HepG2 (cell line): ENCODE measurements at regions not wholly inside any gene's neighbourhood (a gene's known extent, or its start where the extent isn't known, plus 50 kb on each side); places are given as distances from the start of the nearest gene placed in this dataset.

Source experiments
- ATAC-seq: fragments of 200-7000 bp; cut with Tn5 transposase; 3 replicates; pipeline ENCODE4 v1.9.1; 2020; ENCODE audit warnings: mild to moderate bottlenecking, moderate library complexity
- BruUV-seq: library from RNA; stranded (reverse); fragments of 400-500 nt; replicated peaks from 2 replicates; lab custom pipeline; 2021; lab: Mats Ljungman, UMichigan
- CTCF ChIA-PET: fragments of 300-600 bp; formaldehyde crosslinking; extraction: SDS; loops from one replicate; lab custom pipeline; 2021; ENCODE audit warnings: low total read pairs, inconsistent platforms, low intra/inter-chr PET ratio; lab: Yijun Ruan, JAX
- POLR2A ChIA-PET: fragments of 350-600 bp; sonication (Branson Sonifier 250); formaldehyde crosslinking; loops from one replicate; lab custom pipeline; 2020; ENCODE audit warnings: antibody characterized with exemption, inconsistent platforms; lab: Yijun Ruan, JAX
- DNase-seq: peaks from one replicate; pipeline ENCODE4 v3.0.0-alpha.2; 2015; ENCODE audit warnings: low spot score
- FAIRE-seq: peaks from 3 replicates; lab custom pipeline; 2011; peaks lifted over from hg19 to GRCh38; lab: Jason Lieb, UNC
- H2AFZ ChIP-seq: one replicate; pipeline ENCODE4 v1.6.1; 2011; ENCODE audit warnings: low read length, inconsistent platforms
- H3K27ac ChIP-seq: fragments of 300-600 bp; 3 replicates; pipeline ENCODE4 v1.8.0; 2011; ENCODE audit warnings: mixed run types, mild to moderate bottlenecking, mixed read lengths, low read length, inconsistent platforms; ENCODE audit not compliant: insufficient read depth; ENCODE audit errors: extremely low read length
- H3K27me3 ChIP-seq, 2 experiments: fragments of 200-600 bp in 1 of 2; 2 replicates in 1 of 2; 3 replicates in 1 of 2; pipeline versions ENCODE4 v1.6.0 to v1.8.0; 2011; ENCODE audit warnings: low read length in 2 of 2, mild to moderate bottlenecking in 2 of 2, moderate library complexity in 2 of 2, inconsistent platforms in 1 of 2; ENCODE audit not compliant: insufficient read depth in 2 of 2, control insufficient read depth in 1 of 2
- H3K36me3 ChIP-seq, 2 experiments: fragments of 200-600 bp in 1 of 2; replicated peaks in 1 of 2; 2 replicates in 1 of 2; 3 replicates in 1 of 2; pipeline versions ENCODE4 v1.5.1 to v1.8.0; 2011; ENCODE audit warnings: low read length in 2 of 2, inconsistent platforms in 1 of 2; ENCODE audit not compliant: insufficient read depth in 2 of 2, control insufficient read depth in 1 of 2
- H3K4me1 ChIP-seq: 2 replicates; pipeline ENCODE4 v1.5.1; 2012; ENCODE audit warnings: low read length, inconsistent platforms; ENCODE audit not compliant: insufficient read depth
- H3K4me2 ChIP-seq: 2 replicates; pipeline ENCODE4 v1.6.0; 2011; ENCODE audit warnings: low read depth, low read length, inconsistent platforms
- H3K4me3 ChIP-seq, 3 experiments: fragments of 200-600 bp in 1 of 3; sonication (generic), shearing (Covaris generic) in 1 of 3; replicated peaks in 1 of 3; 2 replicates each; pipeline ENCODE4 v1.5.1; 2011 to 2016; ENCODE audit warnings: low read length in 3 of 3, inconsistent platforms in 2 of 3, low read depth in 2 of 3, mild to moderate bottlenecking in 2 of 3, control low read depth in 1 of 3, mixed read lengths in 1 of 3; ENCODE audit not compliant: insufficient read depth in 1 of 3
- H3K79me2 ChIP-seq: one replicate; pipeline ENCODE4 v1.6.1; 2011; ENCODE audit warnings: low read length, inconsistent platforms; ENCODE audit not compliant: insufficient read depth
- H3K9ac ChIP-seq: 2 replicates; pipeline ENCODE4 v1.6.0; 2011; ENCODE audit warnings: mild to moderate bottlenecking, low read depth, low read length, inconsistent platforms; ENCODE audit not compliant: insufficient read depth
- H3K9me3 ChIP-seq: 2 replicates; pipeline ENCODE4 v1.5.1; 2012; ENCODE audit warnings: mild to moderate bottlenecking, low read length
- H4K20me1 ChIP-seq: 2 replicates; pipeline ENCODE4 v1.6.0; 2011; ENCODE audit warnings: inconsistent platforms, mild to moderate bottlenecking, low read length, moderate library complexity; ENCODE audit not compliant: insufficient read depth
- CTCF ChIP-seq: sonication (generic); formaldehyde crosslinking; IDR thresholded peaks from 2 replicates; pipeline ENCODE4 v1.5.0; 2020; ENCODE audit warnings: mild to moderate bottlenecking, missing genetic modification reagents, moderate library complexity
- KAT2B ChIP-seq: fragments of 150-350 bp; IDR thresholded peaks from 2 replicates; pipeline ENCODE4 v1.6.1; 2014; ENCODE audit warnings: low read depth, low read length, borderline replicate concordance
- SNAPC4 ChIP-seq: sonication (generic); formaldehyde crosslinking; IDR thresholded peaks from 2 replicates; pipeline ENCODE4 v1.4.0; 2020; ENCODE audit warnings: mild to moderate bottlenecking, missing genetic modification reagents
- SNAPC5 ChIP-seq: sonication (generic); formaldehyde crosslinking; IDR thresholded peaks from 2 replicates; pipeline ENCODE4 v1.8.1; 2023; ENCODE audit warnings: mild to moderate bottlenecking, missing genetic modification reagents, borderline replicate concordance
- STAG1 ChIP-seq: sonication (generic); formaldehyde crosslinking; IDR thresholded peaks from 2 replicates; pipeline ENCODE4 v1.4.0; 2020; ENCODE audit warnings: missing genetic modification reagents
- ZNF383 ChIP-seq: sonication (generic); formaldehyde crosslinking; IDR thresholded peaks from 2 replicates; pipeline ENCODE4 v1.4.0; 2020; ENCODE audit warnings: missing genetic modification reagents, mild to moderate bottlenecking, borderline replicate concordance
- ZNF691 ChIP-seq: sonication (generic); formaldehyde crosslinking; IDR thresholded peaks from 2 replicates; pipeline ENCODE4 v1.4.0; 2020; ENCODE audit warnings: missing genetic modification reagents, low read depth, mild to moderate bottlenecking, borderline replicate concordance
- ZNF720 ChIP-seq: sonication (generic); formaldehyde crosslinking; IDR thresholded peaks from 2 replicates; pipeline ENCODE4 v1.4.0; 2020; ENCODE audit warnings: missing genetic modification reagents
- WGBS: methylation state at CpG from one replicate; pipeline ENCODE4 v1.1.6; 2017; ENCODE audit warnings: low lambda C conversion rate; 5-methylcytosine and 5-hydroxymethylcytosine counted together
- in situ Hi-C: cut with HindIII; loops from 2 replicates; pipeline ENCODE4 v1.10.0; 2017; ENCODE audit warnings: low pct_unique_long_range_greater_than_20kb; ENCODE audit not compliant: extremely low pct_ligation_motif_present
- intact Hi-C: fragments of 100-400 bp; cut with micrococcal nuclease; formaldehyde crosslinking; loops from one replicate; pipeline ENCODE4 v1.10.0; 2022; ENCODE audit not compliant: unreplicated experiment

- in situ Hi-C loops (no loop called here), intact Hi-C loops (no loop called here)
- ATAC-seq: no peak
- Histone ChIP-seq H3K4me2 (no peak overlapping the region), H3K9ac (no peak overlapping the region), H3K4me3 (no peak overlapping the region), H3K9me3 (no peaks in the 10 kb centered on the region), H3K27ac (no peak overlapping the region), H4K20me1 (no peaks in the 10 kb centered on the region), H3K36me3 (no peaks in the 10 kb centered on the region), H2AFZ (no peak overlapping the region), H3K79me2 (no peaks in the 10 kb centered on the region), H3K27me3 (no peaks in the 10 kb centered on the region), H3K4me1 (no peaks in the 10 kb centered on the region)
- DNase-seq: peak; percentile 18
- POLR2A ChIA-PET: no interaction called here
- BruUV-seq: no TSS peak
- TF ChIP-seq STAG1 (CRISPR knock-in tag): peak; percentile 52
- TF ChIP-seq KAT2B: no peak
- TF ChIP-seq ZNF691 (CRISPR knock-in tag): no peak
- TF ChIP-seq CTCF (CRISPR knock-in tag): peak; percentile 26; the same call in 1 of the 2 replicates
- no peak for TF ChIP-seq SNAPC5 (CRISPR knock-in tag)
- TF ChIP-seq ZNF383 (CRISPR knock-in tag): no peak
- no peak for TF ChIP-seq SNAPC4
- no peak for TF ChIP-seq ZNF720 (CRISPR knock-in tag)
- WGBS: 5% methylated on average over 5 of the region's 6 CpGs
- no peak for FAIRE-seq
- CTCF ChIA-PET: no interaction called here
Measured at GRCh38 chr3:70885636-70886035, 573.2 kb upstream of the MDFIC2 start.
